ENCODE measurements at regions not wholly inside any gene's neighbourhood (a gene's known extent, or its start where the extent isn't known, plus 50 kb on each side); places are given as distances from the start of the nearest gene placed in this dataset.

DNA sequence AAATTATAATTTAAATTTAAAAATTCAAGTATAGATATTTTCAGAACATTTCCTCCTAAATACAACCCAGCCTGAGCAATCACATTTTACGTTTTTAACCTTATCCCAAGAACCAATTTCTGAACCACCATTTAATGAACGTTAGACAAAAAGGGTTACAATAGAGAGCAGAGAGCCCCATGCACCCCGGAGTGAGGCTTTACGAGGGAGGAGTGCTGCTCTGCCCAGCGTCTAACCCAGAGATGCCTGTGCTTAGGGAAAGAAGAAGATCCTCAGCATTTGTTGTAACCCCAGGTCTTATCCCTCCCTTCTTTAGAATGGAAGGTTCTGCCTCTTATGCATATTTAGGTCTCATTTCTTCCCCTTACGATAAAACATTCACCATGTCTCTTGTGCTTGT lies 169.1 kb downstream of the ICE1 start:
- Mint-ChIP-seq H3K36me3 (no peaks in the 10 kb centered on the region), H3K27me3 (ENCODE audit: low read depth) (no peaks in the 10 kb centered on the region), H3K27ac (no peak overlapping the region), H3K9me3 (peaks cover 9% of the 10 kb centered on the region), H3K4me1 (peaks cover 2% of the 10 kb centered on the region), H3K4me3 (no peak overlapping the region)
- TF ChIP-seq, protein P1, sequence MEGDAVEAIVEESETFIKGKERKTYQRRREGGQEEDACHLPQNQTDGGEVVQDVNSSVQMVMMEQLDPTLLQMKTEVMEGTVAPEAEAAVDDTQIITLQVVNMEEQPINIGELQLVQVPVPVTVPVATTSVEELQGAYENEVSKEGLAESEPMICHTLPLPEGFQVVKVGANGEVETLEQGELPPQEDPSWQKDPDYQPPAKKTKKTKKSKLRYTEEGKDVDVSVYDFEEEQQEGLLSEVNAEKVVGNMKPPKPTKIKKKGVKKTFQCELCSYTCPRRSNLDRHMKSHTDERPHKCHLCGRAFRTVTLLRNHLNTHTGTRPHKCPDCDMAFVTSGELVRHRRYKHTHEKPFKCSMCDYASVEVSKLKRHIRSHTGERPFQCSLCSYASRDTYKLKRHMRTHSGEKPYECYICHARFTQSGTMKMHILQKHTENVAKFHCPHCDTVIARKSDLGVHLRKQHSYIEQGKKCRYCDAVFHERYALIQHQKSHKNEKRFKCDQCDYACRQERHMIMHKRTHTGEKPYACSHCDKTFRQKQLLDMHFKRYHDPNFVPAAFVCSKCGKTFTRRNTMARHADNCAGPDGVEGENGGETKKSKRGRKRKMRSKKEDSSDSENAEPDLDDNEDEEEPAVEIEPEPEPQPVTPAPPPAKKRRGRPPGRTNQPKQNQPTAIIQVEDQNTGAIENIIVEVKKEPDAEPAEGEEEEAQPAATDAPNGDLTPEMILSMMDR (IDR thresholded peaks at IDR 0.05; ENCODE audit: unreplicated experiment), result no peak
- DNase-seq (ENCODE audit: low spot score in 2 of 2, unreplicated experiment in 2 of 2), result no peak

DNA sequence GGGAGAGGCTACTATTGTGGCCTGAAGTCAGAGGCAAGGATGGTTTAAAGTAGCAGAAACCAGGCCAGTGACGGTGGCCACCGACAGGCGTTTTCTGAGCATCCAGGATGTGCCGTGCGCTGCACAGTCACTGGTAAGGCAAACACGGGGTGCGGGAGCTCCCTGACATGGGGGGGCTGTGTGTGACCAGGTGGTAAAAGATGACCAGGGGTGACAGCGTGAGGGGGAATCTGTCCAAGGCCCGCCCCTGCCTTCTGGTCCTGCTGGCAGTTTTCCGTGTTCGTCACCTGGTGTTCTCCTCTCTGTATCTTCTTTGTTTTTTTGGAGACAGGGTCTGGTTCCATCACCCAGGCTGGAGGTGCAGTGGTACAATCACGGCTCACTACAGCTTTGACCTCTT lies 167.4 kb downstream of the ICE1 start:
- Mint-ChIP-seq H3K27me3 (ENCODE audit: low read depth) (no peaks in the 10 kb centered on the region), H3K27ac (no peak overlapping the region), H3K4me1 (peaks cover 9% of the 10 kb centered on the region), H3K36me3 (no peaks in the 10 kb centered on the region), H3K4me3 (no peak overlapping the region), H3K9me3 (peaks cover 9% of the 10 kb centered on the region)
- TF ChIP-seq, protein P1 (IDR thresholded peaks at IDR 0.05; ENCODE audit: unreplicated experiment), result no peak
- DNase-seq (ENCODE audit: low spot score in 2 of 2, unreplicated experiment in 2 of 2), result no peak

DNA sequence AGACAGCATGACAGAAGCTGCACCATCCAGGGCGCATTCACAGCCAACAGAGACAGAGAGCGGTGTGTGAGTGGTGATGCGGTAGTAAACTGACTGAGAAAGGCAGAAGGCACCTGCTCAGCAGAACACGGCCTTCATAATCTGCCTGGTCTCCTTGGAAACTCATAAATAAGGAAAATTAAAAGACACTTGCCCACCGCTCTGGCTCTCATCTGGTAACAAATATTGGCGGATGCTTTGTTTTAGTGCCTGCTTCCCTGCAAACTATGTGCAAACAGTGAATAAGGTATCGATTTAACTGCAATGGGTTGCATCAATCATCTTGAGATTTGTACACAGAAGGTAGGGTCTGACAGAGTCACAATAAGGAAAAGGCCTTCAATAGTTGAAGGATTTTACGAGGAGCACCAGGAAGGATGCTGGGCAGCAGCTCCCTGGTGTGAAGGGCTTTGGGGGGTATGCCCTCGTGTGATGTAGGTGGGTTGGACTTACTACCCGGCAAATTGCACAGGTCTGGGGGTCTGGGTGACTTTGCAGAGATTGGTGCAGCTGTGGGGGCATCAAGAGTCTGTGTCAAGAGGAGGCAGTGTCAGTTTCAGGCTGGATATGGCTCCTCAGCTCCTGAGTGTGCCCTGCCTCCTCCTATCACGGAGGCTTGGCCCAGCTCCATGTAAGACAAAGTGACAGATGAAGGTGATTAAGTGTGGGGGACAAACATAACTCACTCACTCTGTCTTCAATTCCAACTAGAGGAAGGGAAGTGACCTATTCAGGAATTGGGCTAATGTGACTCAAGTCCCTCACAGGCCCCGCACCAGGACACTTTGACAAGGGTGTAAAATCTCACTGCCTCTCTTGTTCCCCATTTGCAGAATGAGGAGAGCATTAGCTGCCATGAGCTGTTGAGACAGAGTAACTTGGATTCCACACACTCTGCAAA lies 166.7 kb downstream of the ICE1 start:
- no peak overlapping the region for H3K27ac Mint-ChIP-seq
- no peaks in the 10 kb centered on the region for H3K36me3 Mint-ChIP-seq
- H3K4me3 Mint-ChIP-seq, result no peak overlapping the region
- peaks cover 9% of the 10 kb centered on the region for H3K4me1 Mint-ChIP-seq
- no peaks in the 10 kb centered on the region for H3K27me3 Mint-ChIP-seq (ENCODE audit: low read depth)
- H3K9me3 Mint-ChIP-seq, result peaks cover 3% of the 10 kb centered on the region
- no peak for DNase-seq (ENCODE audit: low spot score in 2 of 2, unreplicated experiment in 2 of 2)
- TF ChIP-seq, protein P1 (IDR thresholded peaks at IDR 0.05; ENCODE audit: unreplicated experiment), result no peak

DNA sequence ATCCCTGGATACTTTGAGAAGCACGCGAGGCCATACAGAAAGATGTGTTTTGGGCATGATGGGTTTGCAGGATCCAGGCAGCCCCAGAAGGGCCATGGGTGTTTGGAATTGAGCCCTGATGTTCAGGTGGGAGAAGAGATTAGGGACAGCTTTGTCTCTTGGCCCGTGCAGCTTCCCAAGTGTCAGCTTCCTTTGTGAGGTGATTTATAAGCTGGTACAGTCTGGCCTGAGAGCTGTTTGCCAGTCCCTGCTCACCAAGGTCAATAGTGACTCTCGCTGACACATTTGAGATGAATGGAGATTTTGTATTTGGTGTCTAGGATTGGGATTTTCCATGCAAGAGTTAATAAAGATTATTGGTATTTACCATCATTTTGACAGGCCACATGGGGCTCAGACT lies 165.9 kb downstream of the ICE1 start:
- Mint-ChIP-seq H3K27me3 (ENCODE audit: low read depth) (peaks cover under 1% of the 10 kb centered on the region), H3K4me1 (peaks cover 9% of the 10 kb centered on the region), H3K9me3 (no peaks in the 10 kb centered on the region), H3K27ac (no peak overlapping the region), H3K36me3 (no peaks in the 10 kb centered on the region), H3K4me3 (no peak overlapping the region)
- TF ChIP-seq, protein P1 (IDR thresholded peaks at IDR 0.05; ENCODE audit: unreplicated experiment), result no peak
- no peak for DNase-seq (ENCODE audit: low spot score in 2 of 2, unreplicated experiment in 2 of 2)

DNA sequence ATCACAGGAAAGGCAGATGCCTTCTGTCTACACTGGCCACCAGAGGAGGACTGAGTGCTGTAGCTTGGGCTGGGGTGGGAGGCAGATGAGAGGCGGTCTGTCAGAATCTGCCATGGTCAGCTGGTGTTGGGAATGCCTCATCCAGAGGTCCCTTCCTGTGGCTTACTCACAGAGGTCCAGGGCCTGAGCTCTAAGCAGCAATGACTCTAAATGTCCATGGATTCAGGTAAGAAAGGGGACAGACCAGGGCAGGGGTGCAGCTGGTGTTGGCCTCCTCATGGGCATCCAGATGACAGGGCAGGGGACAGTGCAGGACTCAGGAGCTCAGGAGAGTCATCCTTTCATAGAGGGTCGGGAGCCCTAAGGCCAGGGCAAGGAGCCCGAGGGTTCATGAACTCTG lies 165.0 kb downstream of the ICE1 start:
- peaks cover 9% of the 10 kb centered on the region for H3K4me1 Mint-ChIP-seq
- no peaks in the 10 kb centered on the region for H3K36me3 Mint-ChIP-seq
- H3K4me3 Mint-ChIP-seq, result no peak overlapping the region
- no peaks in the 10 kb centered on the region for H3K9me3 Mint-ChIP-seq
- H3K27ac Mint-ChIP-seq, result no peak overlapping the region
- no peak for DNase-seq (ENCODE audit: low spot score in 2 of 2, unreplicated experiment in 2 of 2)
- TF ChIP-seq, protein P1 (IDR thresholded peaks at IDR 0.05; ENCODE audit: unreplicated experiment), result no peak
- H3K27me3 Mint-ChIP-seq (ENCODE audit: low read depth), result peaks cover 2% of the 10 kb centered on the region

All from mesothelial cell of epicardium (in vitro differentiated cells).